MM.1S (cell line): ENCODE measurements at regions not wholly inside any gene's neighbourhood (a gene's known extent, or its start where the extent isn't known, plus 50 kb on each side); places are given as distances from the start of the nearest gene placed in this dataset.
"Not testable (repeated sequence)": the region's sequence is repeated elsewhere in the genome, so short reads cannot be mapped to it uniquely, and the experiment has no call there.

ENCODE experiments used
- EZH2 ChIP-seq: fragments of 300-600 bp; sonication (generic); optimal IDR thresholded peaks from 2 replicates; pipeline ENCODE3; 2017; ENCODE audit warnings: low read depth, mild to moderate bottlenecking, antibody characterized with exemption, low read length, mixed read lengths
- TF ChIP-seq, protein P1 (sequence below): fragments of 300-600 bp; sonication (generic); IDR thresholded peaks from 2 replicates; pipeline ENCODE4 v1.5.1; 2016; ENCODE audit warnings: antibody characterized with exemption, low read length, mixed read lengths

DNA sequence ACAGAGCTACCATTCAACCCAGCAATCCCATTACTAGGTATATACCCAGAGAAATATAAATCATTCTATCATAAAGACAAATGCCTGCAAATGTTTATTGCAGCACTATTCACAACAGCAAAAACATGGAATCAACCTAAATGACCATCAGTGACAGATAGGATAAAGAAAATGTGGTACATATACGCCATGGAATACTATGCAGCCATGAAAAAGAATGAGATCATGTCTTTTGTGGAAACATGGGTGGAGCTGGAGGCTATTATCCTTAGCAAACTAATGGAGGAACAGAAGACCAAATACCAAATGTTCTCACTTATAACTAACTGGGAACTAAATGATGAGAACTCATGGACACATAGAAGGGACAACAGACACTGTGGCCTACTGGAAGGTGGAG, 318.9 kb downstream of the ZIC3 start:
- TF ChIP-seq, protein P1, sequence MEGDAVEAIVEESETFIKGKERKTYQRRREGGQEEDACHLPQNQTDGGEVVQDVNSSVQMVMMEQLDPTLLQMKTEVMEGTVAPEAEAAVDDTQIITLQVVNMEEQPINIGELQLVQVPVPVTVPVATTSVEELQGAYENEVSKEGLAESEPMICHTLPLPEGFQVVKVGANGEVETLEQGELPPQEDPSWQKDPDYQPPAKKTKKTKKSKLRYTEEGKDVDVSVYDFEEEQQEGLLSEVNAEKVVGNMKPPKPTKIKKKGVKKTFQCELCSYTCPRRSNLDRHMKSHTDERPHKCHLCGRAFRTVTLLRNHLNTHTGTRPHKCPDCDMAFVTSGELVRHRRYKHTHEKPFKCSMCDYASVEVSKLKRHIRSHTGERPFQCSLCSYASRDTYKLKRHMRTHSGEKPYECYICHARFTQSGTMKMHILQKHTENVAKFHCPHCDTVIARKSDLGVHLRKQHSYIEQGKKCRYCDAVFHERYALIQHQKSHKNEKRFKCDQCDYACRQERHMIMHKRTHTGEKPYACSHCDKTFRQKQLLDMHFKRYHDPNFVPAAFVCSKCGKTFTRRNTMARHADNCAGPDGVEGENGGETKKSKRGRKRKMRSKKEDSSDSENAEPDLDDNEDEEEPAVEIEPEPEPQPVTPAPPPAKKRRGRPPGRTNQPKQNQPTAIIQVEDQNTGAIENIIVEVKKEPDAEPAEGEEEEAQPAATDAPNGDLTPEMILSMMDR, result not testable (repeated sequence)
- not testable (repeated sequence) for TF ChIP-seq EZH2
